ENCODE measurements at regions not wholly inside any gene's neighbourhood (a gene's known extent, or its start where the extent isn't known, plus 50 kb on each side); places are given as distances from the start of the nearest gene placed in this dataset.

- H3K9me3 Mint-ChIP-seq, result no peaks in the 10 kb centered on the region
- H3K27ac Mint-ChIP-seq, result no peak overlapping the region
- no peak for TF ChIP-seq CTCF (IDR thresholded peaks at IDR 0.05)
Observed at GRCh38 chr5:175814691-175815090, 56.7 kb upstream of the CPLX2 start.

GRCh38 chr5:175815126-175815913 is 56.1 kb upstream of the CPLX2 start:
- no peak for TF ChIP-seq CTCF (IDR thresholded peaks at IDR 0.05)
- Mint-ChIP-seq H3K27ac (no peak overlapping the region), H3K27me3 (ENCODE audit: low read depth, poor library complexity) (peaks cover 15% of the 10 kb centered on the region), H3K36me3 (ENCODE audit: low read depth) (no peaks in the 10 kb centered on the region), H3K4me1 (peaks cover 25% of the 10 kb centered on the region), H3K9me3 (no peaks in the 10 kb centered on the region), H3K4me3 (no peak overlapping the region)
- no peak for DNase-seq

More at GRCh38 chr5:175814691-175815090, 56.7 kb upstream of the CPLX2 start:
- H3K27me3 Mint-ChIP-seq (ENCODE audit: low read depth, poor library complexity), result peaks cover 15% of the 10 kb centered on the region
- no peak for DNase-seq
- H3K4me1 Mint-ChIP-seq, result peaks cover 30% of the 10 kb centered on the region
- H3K4me3 Mint-ChIP-seq, result no peak overlapping the region
- no peaks in the 10 kb centered on the region for H3K36me3 Mint-ChIP-seq (ENCODE audit: low read depth)

- Mint-ChIP-seq H3K27me3 (ENCODE audit: low read depth, poor library complexity) (peaks cover 18% of the 10 kb centered on the region), H3K27ac (no peak overlapping the region), H3K9me3 (no peaks in the 10 kb centered on the region), H3K36me3 (ENCODE audit: low read depth) (no peaks in the 10 kb centered on the region), H3K4me3 (no peak overlapping the region), H3K4me1 (peaks cover 25% of the 10 kb centered on the region)
- no peak for DNase-seq
- no peak for TF ChIP-seq CTCF (IDR thresholded peaks at IDR 0.05)
Observed at GRCh38 chr5:175816348-175816747, 55.0 kb upstream of the CPLX2 start.

- H3K9me3 Mint-ChIP-seq, result no peaks in the 10 kb centered on the region
Observed at GRCh38 chr5:175819090-175819425, 52.3 kb upstream of the CPLX2 start.

GRCh38 chr5:175820230-175820629 is 51.1 kb upstream of the CPLX2 start:
- Mint-ChIP-seq H3K27ac (no peak overlapping the region), H3K9me3 (no peaks in the 10 kb centered on the region), H3K4me1 (peaks cover 52% of the 10 kb centered on the region), H3K36me3 (ENCODE audit: low read depth) (no peaks in the 10 kb centered on the region), H3K27me3 (ENCODE audit: low read depth, poor library complexity) (peaks cover 28% of the 10 kb centered on the region), H3K4me3 (no peak overlapping the region)
- DNase-seq, result no peak
- TF ChIP-seq CTCF (IDR thresholded peaks at IDR 0.05), result no peak

More at GRCh38 chr5:175819090-175819425, 52.3 kb upstream of the CPLX2 start:
- no peak for TF ChIP-seq CTCF (IDR thresholded peaks at IDR 0.05)
- H3K36me3 Mint-ChIP-seq (ENCODE audit: low read depth), result no peaks in the 10 kb centered on the region
- H3K27ac Mint-ChIP-seq, result no peak overlapping the region
- DNase-seq, result no peak
- H3K4me3 Mint-ChIP-seq, result no peak overlapping the region
- peaks cover 45% of the 10 kb centered on the region for H3K4me1 Mint-ChIP-seq
- H3K27me3 Mint-ChIP-seq (ENCODE audit: low read depth, poor library complexity), result peaks cover 28% of the 10 kb centered on the region
